C4-2B (cell line): ENCODE measurements at regions not wholly inside any gene's neighbourhood (a gene's known extent, or its start where the extent isn't known, plus 50 kb on each side); places are given as distances from the start of the nearest gene placed in this dataset.

Experiments
- ZFX ChIP-seq: fragments of 450-650 bp; IDR thresholded peaks from 2 replicates; pipeline ENCODE4 v1.6.1; 2017
- TF ChIP-seq, protein P1 (sequence below): fragments of 450-650 bp; conservative IDR thresholded peaks from 2 replicates; pipeline ENCODE4 v1.5.1; 2017; ENCODE audit warnings: mild to moderate bottlenecking

- TF ChIP-seq, protein P1, sequence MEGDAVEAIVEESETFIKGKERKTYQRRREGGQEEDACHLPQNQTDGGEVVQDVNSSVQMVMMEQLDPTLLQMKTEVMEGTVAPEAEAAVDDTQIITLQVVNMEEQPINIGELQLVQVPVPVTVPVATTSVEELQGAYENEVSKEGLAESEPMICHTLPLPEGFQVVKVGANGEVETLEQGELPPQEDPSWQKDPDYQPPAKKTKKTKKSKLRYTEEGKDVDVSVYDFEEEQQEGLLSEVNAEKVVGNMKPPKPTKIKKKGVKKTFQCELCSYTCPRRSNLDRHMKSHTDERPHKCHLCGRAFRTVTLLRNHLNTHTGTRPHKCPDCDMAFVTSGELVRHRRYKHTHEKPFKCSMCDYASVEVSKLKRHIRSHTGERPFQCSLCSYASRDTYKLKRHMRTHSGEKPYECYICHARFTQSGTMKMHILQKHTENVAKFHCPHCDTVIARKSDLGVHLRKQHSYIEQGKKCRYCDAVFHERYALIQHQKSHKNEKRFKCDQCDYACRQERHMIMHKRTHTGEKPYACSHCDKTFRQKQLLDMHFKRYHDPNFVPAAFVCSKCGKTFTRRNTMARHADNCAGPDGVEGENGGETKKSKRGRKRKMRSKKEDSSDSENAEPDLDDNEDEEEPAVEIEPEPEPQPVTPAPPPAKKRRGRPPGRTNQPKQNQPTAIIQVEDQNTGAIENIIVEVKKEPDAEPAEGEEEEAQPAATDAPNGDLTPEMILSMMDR = no peak
- TF ChIP-seq ZFX = no peak
Measured at GRCh38 chr1:199472978-199473377, 554.5 kb upstream of the NR5A2 start.
